T-helper 17 cell (primary cell): ENCODE measurements at regions not wholly inside any gene's neighbourhood (a gene's known extent, or its start where the extent isn't known, plus 50 kb on each side); places are given as distances from the start of the nearest gene placed in this dataset.
"Not testable (repeated sequence)": the region's sequence is repeated elsewhere in the genome, so short reads cannot be mapped to it uniquely, and the experiment has no call there.

ENCODE experiments used
- ATAC-seq: fragments of 150-1000 bp; cut with Tn5 transposase; 2 replicates; pipeline ENCODE4 v1.10.0; 2021; ENCODE audit warnings: mild to moderate bottlenecking, moderate library complexity
- DNase-seq, 3 donors: peaks; one replicate each; pipeline versions ENCODE4 v3.0.0 to v3.0.0-alpha.2; 2020 to 2021
- H3K9me3 ChIP-seq: one replicate; pipeline ENCODE4 v1.7.0; 2013; ENCODE audit warnings: low read length, mild to moderate bottlenecking; ENCODE audit not compliant: control insufficient read depth, poor library complexity, severe bottlenecking
- H3K27ac Mint-ChIP-seq: one replicate; pipeline ENCODE4 v1.8.0; 2022; ENCODE audit warnings: mild to moderate bottlenecking, moderate library complexity, mixed read lengths
- H3K27me3 Mint-ChIP-seq: one replicate; pipeline ENCODE4 v1.8.0; 2022; ENCODE audit warnings: mixed read lengths
- H3K36me3 Mint-ChIP-seq: one replicate; pipeline ENCODE4 v1.8.0; 2022; ENCODE audit warnings: low read depth, mixed read lengths
- H3K4me1 Mint-ChIP-seq: one replicate; pipeline ENCODE4 v1.8.0; 2022; ENCODE audit warnings: mild to moderate bottlenecking, mixed read lengths
- H3K4me3 Mint-ChIP-seq: one replicate; pipeline ENCODE4 v1.8.0; 2022; ENCODE audit warnings: mild to moderate bottlenecking, moderate library complexity, mixed read lengths

DNA sequence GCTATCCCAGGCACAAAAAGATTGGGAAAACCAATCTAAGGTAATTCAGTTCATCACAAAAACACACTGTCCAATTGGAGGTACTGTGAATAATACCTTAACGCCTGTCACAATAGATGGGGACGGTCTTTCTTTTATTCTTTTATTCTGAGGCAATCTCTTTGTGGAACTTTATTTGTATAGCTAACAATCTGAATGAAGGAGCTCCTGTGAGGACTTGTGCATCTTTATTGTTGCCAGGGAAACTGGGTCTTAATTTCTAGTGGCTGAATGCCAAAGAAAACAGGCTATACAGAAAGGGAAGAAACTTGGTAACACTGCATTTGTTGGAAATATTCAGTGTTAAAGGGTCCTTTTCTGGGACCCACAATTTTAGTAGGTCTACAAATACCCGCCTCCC is 546.9 kb upstream of the C9orf72 start:
- no peaks in the 10 kb centered on the region for H3K4me1 Mint-ChIP-seq
- no peak overlapping the region for H3K4me3 Mint-ChIP-seq
- no peak for DNase-seq
- ATAC-seq: no peak
- no peak overlapping the region for H3K27ac Mint-ChIP-seq
- H3K27me3 Mint-ChIP-seq: no peaks in the 10 kb centered on the region
- no peaks in the 10 kb centered on the region for H3K9me3 ChIP-seq
- no peaks in the 10 kb centered on the region for H3K36me3 Mint-ChIP-seq

DNA sequence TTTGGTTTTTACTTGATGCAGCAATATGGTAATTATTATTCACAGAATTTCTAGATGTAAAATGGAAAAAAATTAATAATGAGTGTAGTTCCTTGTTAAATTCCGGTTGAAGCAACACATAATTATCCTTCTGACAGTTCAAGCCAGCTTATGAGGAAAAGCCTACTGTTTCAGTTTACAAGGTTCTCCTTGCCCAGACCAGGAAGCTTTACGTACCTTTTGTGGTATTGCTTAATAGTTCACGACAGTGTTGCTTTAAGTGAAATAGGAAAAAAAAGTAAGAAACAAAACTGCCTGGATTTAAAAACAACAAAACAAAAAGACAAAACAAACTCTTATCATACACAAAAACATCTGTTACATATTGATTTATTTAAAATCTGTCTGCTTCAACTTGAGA is 547.3 kb upstream of the C9orf72 start:
- H3K27ac Mint-ChIP-seq: no peak overlapping the region
- no peaks in the 10 kb centered on the region for H3K36me3 Mint-ChIP-seq
- H3K27me3 Mint-ChIP-seq: no peaks in the 10 kb centered on the region
- H3K9me3 ChIP-seq: no peaks in the 10 kb centered on the region
- no peak overlapping the region for H3K4me3 Mint-ChIP-seq
- DNase-seq (no peak), ATAC-seq (no peak)
- no peaks in the 10 kb centered on the region for H3K4me1 Mint-ChIP-seq

DNA sequence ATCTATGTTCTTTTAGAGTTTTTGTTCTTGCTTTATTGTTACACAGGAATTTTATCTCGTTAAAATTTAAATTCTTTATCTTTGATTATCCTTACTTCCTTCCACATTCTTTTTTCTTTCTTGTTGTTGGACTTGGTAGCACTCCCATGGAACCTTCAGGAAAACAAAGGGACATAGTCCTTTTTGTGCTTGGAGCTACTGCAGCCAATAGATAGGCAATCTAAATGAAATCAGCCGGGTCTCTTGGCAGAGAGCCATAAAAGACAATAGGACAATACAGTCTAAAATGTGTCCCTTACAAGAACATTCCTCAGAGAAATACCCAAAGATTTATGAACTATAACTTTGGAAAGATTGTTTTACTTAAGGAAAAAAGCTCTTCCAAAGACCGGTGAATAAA is 548.1 kb upstream of the C9orf72 start:
- no peak overlapping the region for H3K4me3 Mint-ChIP-seq
- no peak overlapping the region for H3K27ac Mint-ChIP-seq

DNA sequence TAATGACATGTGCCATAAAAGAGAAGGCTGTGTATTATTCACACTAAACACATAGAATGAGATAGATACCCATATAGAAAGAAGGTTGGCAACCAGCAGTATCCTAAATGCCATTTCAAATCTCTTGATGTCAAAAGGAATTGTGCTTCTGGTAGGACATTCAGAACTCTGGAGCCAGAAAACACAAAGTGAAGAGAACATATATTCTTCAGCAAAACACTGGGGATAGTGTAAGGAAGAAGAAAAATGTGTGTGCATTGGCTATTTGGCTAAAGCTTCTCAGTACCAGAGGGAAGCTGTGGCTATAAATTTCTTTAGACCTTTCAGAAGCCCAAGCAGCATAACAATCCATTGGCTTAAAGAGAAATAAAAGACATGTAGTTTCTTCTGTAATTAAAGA is 551.6 kb upstream of the C9orf72 start:
- H3K9me3 ChIP-seq: no peaks in the 10 kb centered on the region
- DNase-seq: no peak
- H3K4me1 Mint-ChIP-seq: no peaks in the 10 kb centered on the region
- no peaks in the 10 kb centered on the region for H3K36me3 Mint-ChIP-seq
- no peak for ATAC-seq
- H3K27ac Mint-ChIP-seq: no peak overlapping the region
- H3K4me3 Mint-ChIP-seq: no peak overlapping the region
- no peaks in the 10 kb centered on the region for H3K27me3 Mint-ChIP-seq

More for the DNA sequence above, 548.1 kb upstream of the C9orf72 start:
- Mint-ChIP-seq H3K27me3 (no peaks in the 10 kb centered on the region), H3K4me1 (no peaks in the 10 kb centered on the region), H3K36me3 (no peaks in the 10 kb centered on the region)
- DNase-seq (no peak), ATAC-seq (no peak)
- no peaks in the 10 kb centered on the region for H3K9me3 ChIP-seq

DNA sequence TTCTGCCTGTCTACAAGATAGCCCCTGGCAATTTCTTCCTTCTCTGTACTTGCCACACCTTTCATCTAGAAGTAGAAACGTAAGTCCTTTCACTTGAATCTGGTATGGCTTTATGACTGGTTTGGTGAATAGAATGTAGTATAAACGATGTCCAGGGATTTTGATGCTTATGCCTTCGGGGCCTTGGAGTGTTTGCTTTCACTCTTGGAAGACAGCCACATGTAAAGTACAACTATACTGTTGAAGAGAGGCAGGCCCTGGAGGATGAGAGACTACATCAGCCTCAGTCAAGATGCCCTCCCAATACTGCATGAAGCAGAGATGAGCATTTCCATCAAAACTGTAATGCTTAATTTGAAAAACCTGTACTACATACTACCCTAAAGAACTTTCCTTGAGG is 553.8 kb upstream of the C9orf72 start:
- H3K9me3 ChIP-seq: no peaks in the 10 kb centered on the region
- DNase-seq (no peak), ATAC-seq (no peak)
- H3K27me3 Mint-ChIP-seq: no peaks in the 10 kb centered on the region
- no peaks in the 10 kb centered on the region for H3K36me3 Mint-ChIP-seq
- no peak overlapping the region for H3K27ac Mint-ChIP-seq
- H3K4me1 Mint-ChIP-seq: no peaks in the 10 kb centered on the region
- no peak overlapping the region for H3K4me3 Mint-ChIP-seq

DNA sequence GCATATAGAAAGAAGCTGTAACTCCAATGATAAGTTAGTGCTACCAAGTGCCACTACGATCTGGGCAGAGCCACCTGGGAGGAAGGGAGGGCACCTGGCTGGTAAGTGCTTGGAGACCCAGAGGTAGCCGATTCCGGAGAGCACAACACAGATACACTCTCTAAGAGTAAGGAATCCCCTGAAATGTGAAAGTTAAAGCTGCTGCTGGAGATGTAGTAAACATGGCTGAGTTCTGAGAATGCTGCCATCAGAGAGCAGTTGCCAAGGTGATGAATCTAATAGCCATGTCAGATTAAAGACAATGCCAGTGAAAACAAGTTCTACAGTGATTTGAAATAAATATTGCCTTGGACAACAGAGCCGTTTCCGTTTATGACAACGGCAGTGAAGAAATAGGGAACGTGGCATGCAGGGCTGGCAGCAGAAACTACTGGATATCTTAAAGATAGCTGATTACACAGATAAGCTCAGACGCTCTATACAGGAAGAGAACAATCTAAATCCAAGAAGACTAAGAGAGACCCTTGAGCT is 561.2 kb upstream of the C9orf72 start:
- DNase-seq (no peak), ATAC-seq (no peak)
- no peak overlapping the region for H3K4me3 Mint-ChIP-seq
- no peaks in the 10 kb centered on the region for H3K4me1 Mint-ChIP-seq
- no peaks in the 10 kb centered on the region for H3K36me3 Mint-ChIP-seq
- no peaks in the 10 kb centered on the region for H3K9me3 ChIP-seq
- H3K27me3 Mint-ChIP-seq: no peaks in the 10 kb centered on the region
- H3K27ac Mint-ChIP-seq: no peak overlapping the region

DNA sequence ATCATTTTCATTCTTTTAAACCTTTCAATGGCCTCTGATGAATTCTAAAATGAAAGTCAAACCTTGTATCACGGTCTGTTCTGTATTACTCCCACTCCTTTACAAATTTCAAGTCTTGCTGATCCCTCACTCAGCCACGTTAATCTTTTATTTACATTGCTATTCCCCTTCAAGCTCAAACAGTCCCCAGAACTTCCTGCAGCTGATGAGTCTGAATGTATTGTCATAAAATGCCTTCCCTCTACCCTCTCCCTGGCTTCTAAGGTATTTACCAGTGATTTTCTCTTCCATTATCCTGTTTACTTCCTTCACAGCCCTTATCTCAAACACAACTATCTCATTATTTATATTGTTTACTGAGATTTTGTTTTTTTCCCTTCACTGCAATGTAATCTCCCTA is 562.3 kb upstream of the C9orf72 start:
- no peaks in the 10 kb centered on the region for H3K36me3 Mint-ChIP-seq
- no peak overlapping the region for H3K27ac Mint-ChIP-seq
- H3K4me3 Mint-ChIP-seq: no peak overlapping the region
- H3K9me3 ChIP-seq: no peaks in the 10 kb centered on the region
- DNase-seq: no peak
- no peaks in the 10 kb centered on the region for H3K4me1 Mint-ChIP-seq
- ATAC-seq: no peak
- H3K27me3 Mint-ChIP-seq: no peaks in the 10 kb centered on the region

DNA sequence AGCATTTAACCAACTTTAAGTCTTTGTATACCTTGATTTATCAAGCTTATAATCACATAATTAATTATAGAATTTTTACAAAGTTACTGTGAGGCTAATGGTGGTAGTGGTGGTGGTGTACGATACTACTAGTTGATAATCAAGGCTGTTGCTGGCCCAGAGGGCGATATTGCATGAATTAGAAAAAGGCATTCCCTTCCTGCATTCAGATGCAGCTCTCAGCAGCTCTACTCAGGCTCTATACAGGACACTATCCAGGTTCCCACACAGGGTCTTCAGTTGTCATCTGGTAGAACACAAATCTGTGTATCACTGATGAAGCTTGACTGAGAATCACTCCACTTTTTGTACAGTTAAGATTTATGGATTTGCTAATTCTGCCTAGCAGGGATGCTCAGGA is 562.8 kb upstream of the C9orf72 start:
- Mint-ChIP-seq H3K4me1 (no peaks in the 10 kb centered on the region), H3K4me3 (no peak overlapping the region), H3K36me3 (no peaks in the 10 kb centered on the region), H3K27ac (no peak overlapping the region), H3K27me3 (no peaks in the 10 kb centered on the region)
- no peaks in the 10 kb centered on the region for H3K9me3 ChIP-seq
- DNase-seq: no peak
- ATAC-seq: no peak

DNA sequence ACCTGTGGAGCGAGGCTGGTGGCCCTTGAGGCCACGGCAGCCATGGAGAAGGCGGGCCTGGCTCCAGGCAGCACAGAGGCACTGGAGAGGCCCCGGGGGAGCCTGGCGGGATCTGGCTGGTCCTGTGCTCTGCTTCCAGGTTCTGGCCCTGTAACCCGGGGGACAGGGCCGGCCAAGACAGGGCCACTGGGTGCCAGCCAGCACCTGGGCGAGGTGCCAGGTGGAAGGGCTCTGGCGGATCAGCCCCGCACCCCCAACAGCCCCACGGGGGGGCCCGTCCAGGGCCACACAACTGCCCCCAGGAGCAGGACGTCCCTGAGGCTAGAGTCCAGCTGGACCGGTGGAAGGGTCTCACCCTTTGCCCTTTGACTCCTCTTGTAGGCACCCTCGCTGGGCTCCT is 574.1 kb upstream of the C9orf72 start:
- ATAC-seq, H3K4me3 Mint-ChIP-seq, H3K36me3 Mint-ChIP-seq, H3K9me3 ChIP-seq, H3K27ac Mint-ChIP-seq, H3K27me3 Mint-ChIP-seq, H3K4me1 Mint-ChIP-seq, DNase-seq: not testable (repeated sequence)

DNA sequence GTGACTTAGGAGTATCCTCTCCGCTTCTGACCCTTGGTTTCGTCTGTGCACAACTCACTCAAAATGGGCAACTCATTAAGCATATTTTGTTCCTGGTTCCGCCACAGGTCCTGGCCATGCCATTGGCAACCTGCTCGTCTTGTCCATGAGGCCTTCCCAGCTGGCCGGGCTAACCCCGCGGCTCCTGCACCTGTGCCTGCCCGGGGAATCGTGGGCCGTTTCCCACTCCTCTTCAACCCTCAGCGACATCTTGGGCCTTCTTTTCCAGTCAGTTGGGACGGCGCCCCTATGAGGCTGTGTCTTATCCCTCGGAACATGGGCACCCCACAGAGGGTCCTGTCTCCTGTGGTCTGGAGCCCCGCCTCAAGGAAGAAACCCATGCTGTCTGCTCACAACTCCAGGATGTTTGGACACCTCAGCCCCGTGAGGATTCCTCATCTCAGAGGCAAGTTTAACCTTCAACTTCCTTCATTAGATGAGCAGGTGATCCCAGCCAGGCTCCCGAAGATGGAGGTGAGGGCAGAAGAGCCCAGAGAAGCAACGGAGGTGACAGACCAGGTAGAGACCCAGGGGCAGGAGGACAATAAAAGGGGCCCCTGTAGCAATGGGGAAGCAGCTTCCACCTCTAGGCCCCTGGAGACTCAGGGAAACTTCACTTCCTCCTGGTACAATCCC is 574.8 kb upstream of the C9orf72 start:
- not testable (repeated sequence) for H3K36me3 Mint-ChIP-seq, H3K27me3 Mint-ChIP-seq, H3K27ac Mint-ChIP-seq, ATAC-seq, H3K9me3 ChIP-seq, H3K4me3 Mint-ChIP-seq, DNase-seq, H3K4me1 Mint-ChIP-seq

DNA sequence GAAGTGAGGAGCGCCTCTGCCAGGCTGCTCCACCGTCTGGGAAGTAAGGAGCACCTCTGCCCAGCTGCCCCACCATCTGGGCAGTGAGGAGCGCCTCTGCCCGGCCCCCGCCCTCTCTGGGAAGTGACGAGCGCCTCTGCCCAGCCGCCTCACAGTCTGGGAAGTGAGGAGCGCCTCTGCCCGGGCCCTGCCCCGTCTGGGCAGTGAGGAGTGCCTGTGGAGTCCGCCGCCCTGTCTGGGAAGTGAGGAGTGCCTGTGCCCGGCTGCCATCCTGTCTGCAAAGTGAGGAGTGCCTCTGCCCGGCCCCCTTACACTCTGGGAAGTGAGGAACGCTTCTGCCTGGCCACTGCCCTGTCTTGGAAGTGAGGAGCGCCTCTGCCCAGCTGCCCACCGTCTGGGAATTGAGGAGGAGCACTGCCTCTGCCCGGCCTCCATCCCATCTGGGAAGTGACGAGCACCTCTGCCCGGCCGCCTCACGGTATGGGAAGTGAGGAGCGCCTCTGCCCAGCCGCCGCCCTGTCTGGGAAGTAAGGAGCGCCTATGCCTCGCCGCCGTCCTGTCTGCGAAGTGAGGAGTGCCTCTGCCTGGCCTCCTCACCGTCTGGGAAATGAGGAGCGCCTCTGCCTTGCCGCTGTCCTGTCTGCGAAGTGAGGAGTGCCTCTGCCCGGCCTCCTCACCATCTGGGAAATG is 576.2 kb upstream of the C9orf72 start:
- H3K9me3 ChIP-seq, DNase-seq, H3K27me3 Mint-ChIP-seq, H3K27ac Mint-ChIP-seq, H3K4me3 Mint-ChIP-seq, H3K4me1 Mint-ChIP-seq, H3K36me3 Mint-ChIP-seq, ATAC-seq: not testable (repeated sequence)

DNA sequence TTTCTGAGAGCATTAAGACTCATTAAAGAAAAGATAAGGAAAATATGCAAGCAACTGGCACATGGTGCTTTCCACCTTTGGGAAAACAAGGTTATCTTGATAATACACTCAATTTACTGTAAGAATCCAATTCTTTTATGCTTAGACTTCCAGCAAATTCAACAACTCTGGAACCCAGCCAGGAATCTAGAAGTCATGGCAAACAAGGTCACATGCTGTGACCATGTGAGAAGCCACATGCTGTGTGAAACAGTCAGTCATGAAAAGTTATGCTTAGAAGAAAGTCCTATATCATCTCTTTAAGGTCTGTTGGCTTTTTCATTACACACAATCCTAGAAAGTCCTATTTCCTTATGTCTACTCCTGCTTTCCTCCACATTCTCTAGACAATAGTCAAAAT is 581.8 kb upstream of the C9orf72 start:
- Mint-ChIP-seq H3K36me3 (no peaks in the 10 kb centered on the region), H3K27ac (no peak overlapping the region)

DNA sequence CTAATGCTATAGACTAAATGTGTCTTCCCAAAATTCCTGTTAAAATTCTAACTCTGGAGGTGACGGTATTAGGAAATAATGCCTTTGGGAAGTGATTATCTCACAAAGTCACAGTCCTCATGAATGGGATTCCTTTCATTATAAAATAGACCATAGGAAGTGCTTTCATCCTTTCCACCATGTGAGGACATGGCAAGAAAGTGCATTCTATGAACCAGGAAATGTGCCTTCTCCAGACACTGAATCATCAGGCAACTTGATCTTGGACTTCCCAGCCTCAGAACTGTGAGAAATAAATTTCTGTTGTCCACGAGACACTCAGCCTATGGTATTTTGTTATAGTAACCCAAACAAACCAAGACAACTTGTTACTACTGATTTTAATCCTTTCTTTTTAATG is 582.4 kb upstream of the C9orf72 start:
- H3K36me3 Mint-ChIP-seq: no peaks in the 10 kb centered on the region
- H3K4me3 Mint-ChIP-seq: no peak overlapping the region
- H3K27ac Mint-ChIP-seq: no peak overlapping the region
- ATAC-seq (no peak), DNase-seq (no peak)
- no peaks in the 10 kb centered on the region for H3K4me1 Mint-ChIP-seq
- no peaks in the 10 kb centered on the region for H3K27me3 Mint-ChIP-seq
- no peaks in the 10 kb centered on the region for H3K9me3 ChIP-seq

More for the DNA sequence above, 581.8 kb upstream of the C9orf72 start:
- Mint-ChIP-seq H3K27me3 (no peaks in the 10 kb centered on the region), H3K4me1 (no peaks in the 10 kb centered on the region), H3K4me3 (no peak overlapping the region)
- H3K9me3 ChIP-seq: no peaks in the 10 kb centered on the region
- ATAC-seq (no peak), DNase-seq (no peak)

DNA sequence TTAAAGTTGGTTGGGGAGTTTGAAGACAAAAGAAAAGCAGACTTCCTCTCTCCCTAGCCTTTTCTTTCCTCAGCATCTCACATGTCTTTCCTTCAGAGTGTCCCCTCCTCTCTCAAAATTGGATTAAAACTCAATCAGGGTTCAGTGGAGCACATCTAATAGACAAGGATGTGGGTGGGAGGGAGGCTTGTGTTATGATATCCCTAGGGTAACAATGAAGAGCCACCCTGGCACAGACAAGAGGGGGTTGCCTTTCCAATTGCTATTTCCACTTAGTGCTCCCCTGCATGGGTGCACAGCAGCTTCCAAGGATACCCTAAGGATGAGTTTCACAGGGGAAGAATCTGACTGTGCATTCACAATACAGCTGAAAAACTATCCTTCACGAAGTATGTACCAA is 585.2 kb upstream of the C9orf72 start:
- ATAC-seq (no peak), DNase-seq (no peak)
- no peak overlapping the region for H3K27ac Mint-ChIP-seq
- no peaks in the 10 kb centered on the region for H3K9me3 ChIP-seq
- H3K27me3 Mint-ChIP-seq: no peaks in the 10 kb centered on the region
- no peak overlapping the region for H3K4me3 Mint-ChIP-seq
- no peaks in the 10 kb centered on the region for H3K36me3 Mint-ChIP-seq
- no peaks in the 10 kb centered on the region for H3K4me1 Mint-ChIP-seq
